ENCODE measurements at regions not wholly inside any gene's neighbourhood (a gene's known extent, or its start where the extent isn't known, plus 50 kb on each side); places are given as distances from the start of the nearest gene placed in this dataset.

DNA sequence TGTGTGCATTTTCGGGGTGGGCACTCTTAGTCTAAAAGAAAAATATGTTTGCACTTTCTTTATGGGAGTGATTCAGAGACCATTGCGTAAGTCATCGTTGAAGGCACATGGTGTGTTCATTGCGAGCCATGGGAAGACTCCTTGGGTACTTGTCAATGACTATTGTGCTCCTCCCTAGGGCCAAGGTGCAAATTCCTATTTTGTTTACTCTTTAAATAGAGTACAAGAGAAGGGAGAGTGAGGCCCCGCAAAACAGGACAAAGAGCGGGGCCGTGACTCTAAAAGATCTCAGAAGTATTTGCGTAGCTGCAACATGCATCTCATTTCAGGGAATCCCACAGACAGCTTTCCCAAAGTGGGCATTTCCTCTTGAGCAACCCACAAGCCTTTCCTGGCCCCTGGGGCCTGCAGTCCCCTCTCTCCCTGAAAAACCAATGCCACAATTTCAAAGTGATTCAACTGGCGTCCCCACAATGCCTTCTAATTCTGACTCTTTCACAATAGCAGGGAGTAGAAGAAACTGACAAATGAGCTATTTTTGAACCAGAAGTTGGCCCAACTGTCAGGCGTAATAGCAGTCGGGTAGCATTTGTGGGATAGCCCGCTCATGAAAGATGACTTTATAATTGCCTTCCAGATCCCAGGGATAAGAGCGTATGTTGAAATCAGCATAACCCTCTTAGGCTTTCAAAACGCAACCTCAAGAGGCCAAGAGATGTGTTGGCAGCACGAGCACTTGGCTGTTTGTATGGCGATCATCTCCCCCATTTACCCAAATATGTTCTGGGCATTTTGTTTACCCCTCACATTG, 277.9 kb upstream of the BMP2 start (continued):
- no peak for TF ChIP-seq ATF5 (CRISPR knock-in tag; IDR thresholded peaks at IDR 0.05; ENCODE audit: low read depth)
- TF ChIP-seq ZNF564 (CRISPR knock-in tag; IDR thresholded peaks at IDR 0.05) = no peak
- no peak for TF ChIP-seq ZNF275 (CRISPR knock-in tag; IDR thresholded peaks at IDR 0.05; ENCODE audit: borderline replicate concordance)
- no peak for TF ChIP-seq ZFY (CRISPR knock-in tag; IDR thresholded peaks at IDR 0.05)
- TF ChIP-seq KLF9 (CRISPR knock-in tag; IDR thresholded peaks at IDR 0.05; ENCODE audit: low read depth) = no peak
- no peak for TF ChIP-seq ZNF280D (CRISPR knock-in tag; IDR thresholded peaks at IDR 0.05)
- no peak for TF ChIP-seq ZHX2 (IDR thresholded peaks at IDR 0.05; ENCODE audit: low read depth)
- no peak for TF ChIP-seq ZHX2 (CRISPR knock-in tag; IDR thresholded peaks at IDR 0.05; ENCODE audit: borderline replicate concordance)
- TF ChIP-seq RELA (CRISPR knock-in tag; IDR thresholded peaks at IDR 0.05) = no peak
- no peak for TF ChIP-seq ZNF329 (CRISPR knock-in tag; IDR thresholded peaks at IDR 0.05; ENCODE audit: low read depth)
- TF ChIP-seq ERF (CRISPR knock-in tag; IDR thresholded peaks at IDR 0.05) = no peak
- no peak for TF ChIP-seq SRSF4 (IDR thresholded peaks at IDR 0.05; ENCODE audit: low read depth, low read length, poor library complexity, severe bottlenecking)
- no peak for TF ChIP-seq ZNF30 (CRISPR knock-in tag; IDR thresholded peaks at IDR 0.05)
- no peak for TF ChIP-seq ZNF883 (CRISPR knock-in tag; IDR thresholded peaks at IDR 0.05; ENCODE audit: not compliant biosample characterization)
- TF ChIP-seq, protein P1, sequence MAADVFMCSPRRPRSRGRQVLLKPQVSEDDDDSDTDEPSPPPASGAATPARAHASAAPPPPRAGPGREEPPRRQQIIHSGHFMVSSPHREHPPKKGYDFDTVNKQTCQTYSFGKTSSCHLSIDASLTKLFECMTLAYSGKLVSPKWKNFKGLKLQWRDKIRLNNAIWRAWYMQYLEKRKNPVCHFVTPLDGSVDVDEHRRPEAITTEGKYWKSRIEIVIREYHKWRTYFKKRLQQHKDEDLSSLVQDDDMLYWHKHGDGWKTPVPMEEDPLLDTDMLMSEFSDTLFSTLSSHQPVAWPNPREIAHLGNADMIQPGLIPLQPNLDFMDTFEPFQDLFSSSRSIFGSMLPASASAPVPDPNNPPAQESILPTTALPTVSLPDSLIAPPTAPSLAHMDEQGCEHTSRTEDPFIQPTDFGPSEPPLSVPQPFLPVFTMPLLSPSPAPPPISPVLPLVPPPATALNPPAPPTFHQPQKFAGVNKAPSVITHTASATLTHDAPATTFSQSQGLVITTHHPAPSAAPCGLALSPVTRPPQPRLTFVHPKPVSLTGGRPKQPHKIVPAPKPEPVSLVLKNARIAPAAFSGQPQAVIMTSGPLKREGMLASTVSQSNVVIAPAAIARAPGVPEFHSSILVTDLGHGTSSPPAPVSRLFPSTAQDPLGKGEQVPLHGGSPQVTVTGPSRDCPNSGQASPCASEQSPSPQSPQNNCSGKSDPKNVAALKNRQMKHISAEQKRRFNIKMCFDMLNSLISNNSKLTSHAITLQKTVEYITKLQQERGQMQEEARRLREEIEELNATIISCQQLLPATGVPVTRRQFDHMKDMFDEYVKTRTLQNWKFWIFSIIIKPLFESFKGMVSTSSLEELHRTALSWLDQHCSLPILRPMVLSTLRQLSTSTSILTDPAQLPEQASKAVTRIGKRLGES (CRISPR knock-in tag; IDR thresholded peaks at IDR 0.05; ENCODE audit: borderline replicate concordance) = no peak
